Caki2 (cell line): ENCODE measurements at regions not wholly inside any gene's neighbourhood (a gene's known extent, or its start where the extent isn't known, plus 50 kb on each side); places are given as distances from the start of the nearest gene placed in this dataset.
"Not testable (repeated sequence)": the region's sequence is repeated elsewhere in the genome, so short reads cannot be mapped to it uniquely, and the experiment has no call there.

ENCODE experiments used
- DNase-seq: peaks from one replicate; pipeline ENCODE4 v3.0.0-alpha.2; 2015; ENCODE audit warnings: low read depth
- in situ Hi-C: cut with HindIII; loops from 2 replicates; pipeline ENCODE4 v1.10.0; 2016; ENCODE audit warnings: low sequenced_read_pairs, low pct_unique_long_range_greater_than_20kb, mixed read lengths

DNA sequence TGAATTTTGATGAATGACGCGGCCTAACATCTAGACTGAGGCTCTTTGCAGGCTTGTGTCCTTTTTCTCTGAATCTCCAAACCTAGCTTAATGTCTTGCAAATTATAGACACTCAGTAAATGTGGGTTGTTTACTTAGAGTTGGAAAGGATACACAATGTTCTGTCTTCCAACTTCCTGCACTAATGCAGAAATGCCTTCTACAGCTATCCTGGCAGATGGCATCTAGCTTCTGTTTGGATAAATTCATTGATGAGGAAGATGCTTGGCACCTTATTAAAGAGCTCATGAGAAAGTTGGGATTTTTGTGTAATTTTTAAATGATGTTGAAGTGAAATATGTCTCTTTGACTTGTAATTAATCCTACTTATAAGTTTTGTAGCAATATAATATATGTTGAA, 1822.2 kb downstream of the MAT2B start:
- in situ Hi-C loops = no loop called here
- DNase-seq = no peak

- in situ Hi-C loops = no loop called here
- no peak for DNase-seq
These were observed 1823.4 kb downstream of the MAT2B start for GRCh38 chr5:165328846-165329245.

- no peak for DNase-seq
These were observed 1828.2 kb downstream of the MAT2B start for GRCh38 chr5:165333623-165334022.

DNA sequence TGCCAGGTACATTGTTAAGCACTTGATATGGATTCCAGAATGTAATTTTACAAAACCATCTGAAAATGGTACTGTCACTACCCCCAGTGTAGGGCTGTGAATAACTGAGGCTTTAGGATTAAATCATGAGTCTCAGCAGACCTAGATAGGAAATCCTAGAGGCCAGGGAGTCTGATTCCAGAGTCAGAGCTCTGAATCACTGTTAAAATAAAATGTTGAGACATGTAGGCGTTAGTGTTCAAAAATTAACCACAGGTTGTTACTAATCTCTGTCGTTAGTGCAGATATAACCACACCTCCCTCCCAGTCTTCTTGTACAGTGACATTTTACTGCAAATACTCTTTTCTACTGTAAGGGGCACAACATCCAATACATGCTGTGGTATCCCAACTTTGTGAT, 1828.8 kb downstream of the MAT2B start:
- DNase-seq = peak; percentile 62
- in situ Hi-C loops = no loop called here

More at GRCh38 chr5:165333623-165334022, 1828.2 kb downstream of the MAT2B start:
- in situ Hi-C loops = no loop called here

- in situ Hi-C loops = no loop called here
- DNase-seq = no peak
These were observed 1844.3 kb downstream of the MAT2B start for GRCh38 chr5:165349735-165350134.

- in situ Hi-C loops = no loop called here
These were observed 1845.9 kb downstream of the MAT2B start for GRCh38 chr5:165351342-165351741.

GRCh38 chr5:165360366-165360765, 1854.9 kb downstream of the MAT2B start:
- in situ Hi-C loops = no loop called here

More at GRCh38 chr5:165351342-165351741, 1845.9 kb downstream of the MAT2B start:
- no peak for DNase-seq

DNA sequence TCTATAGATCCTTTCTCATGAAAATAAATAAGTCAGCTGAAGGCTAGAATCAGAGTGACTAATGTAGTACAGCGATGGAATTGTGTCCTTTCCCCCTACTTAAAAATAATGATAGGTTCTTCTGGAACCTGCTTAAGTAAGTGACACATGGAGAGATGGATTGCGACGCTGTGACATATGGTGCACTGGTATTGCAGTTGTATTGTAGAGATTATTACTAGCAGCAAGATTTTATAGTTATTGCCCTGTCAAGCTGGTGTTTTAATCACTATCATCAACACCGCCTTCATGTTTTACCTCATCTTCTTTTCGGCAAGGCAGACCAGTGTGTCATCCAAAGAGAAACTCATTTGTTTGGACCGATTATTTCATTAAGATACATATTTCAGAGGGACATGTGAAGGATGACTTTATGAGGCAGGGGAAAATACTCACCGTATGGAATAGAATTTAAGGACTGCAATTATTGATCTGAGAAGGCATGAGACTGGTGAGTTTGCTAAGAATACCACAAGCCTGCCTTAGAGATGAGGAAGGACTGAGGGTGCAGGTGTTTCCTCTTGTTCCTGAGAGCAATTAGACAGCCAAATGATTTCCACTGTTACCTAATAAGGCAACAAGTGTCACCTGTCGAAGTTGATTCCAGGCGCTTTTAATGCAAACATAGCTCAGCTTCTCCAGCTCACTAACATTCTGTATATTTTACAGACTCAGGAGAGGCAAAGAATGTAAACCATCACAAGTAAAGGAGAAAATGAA, 1855.5 kb downstream of the MAT2B start:
- in situ Hi-C loops = no loop called here

More at GRCh38 chr5:165360366-165360765, 1854.9 kb downstream of the MAT2B start:
- no peak for DNase-seq

DNA sequence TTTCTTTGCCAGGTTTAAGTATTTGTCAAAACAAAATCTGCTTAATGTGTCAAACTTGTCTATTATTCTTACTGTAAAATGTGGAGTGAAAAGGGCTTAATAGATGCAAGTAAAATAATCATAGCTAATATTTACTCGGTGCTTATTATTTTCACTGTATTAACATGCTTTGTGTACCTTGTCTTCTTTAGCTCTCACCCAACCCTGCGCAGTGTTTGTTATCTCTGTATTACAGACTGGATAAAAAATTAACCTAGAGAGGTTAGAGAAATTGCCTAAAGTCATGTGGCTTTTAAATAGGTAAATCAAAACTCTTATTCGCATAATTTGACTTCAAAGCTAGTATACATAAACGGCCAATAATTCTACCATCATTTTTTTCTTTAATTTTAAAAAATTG, 1864.8 kb downstream of the MAT2B start:
- DNase-seq = no peak
- in situ Hi-C loops = no loop called here

More for the DNA sequence above, 1855.5 kb downstream of the MAT2B start:
- no peak for DNase-seq

DNA sequence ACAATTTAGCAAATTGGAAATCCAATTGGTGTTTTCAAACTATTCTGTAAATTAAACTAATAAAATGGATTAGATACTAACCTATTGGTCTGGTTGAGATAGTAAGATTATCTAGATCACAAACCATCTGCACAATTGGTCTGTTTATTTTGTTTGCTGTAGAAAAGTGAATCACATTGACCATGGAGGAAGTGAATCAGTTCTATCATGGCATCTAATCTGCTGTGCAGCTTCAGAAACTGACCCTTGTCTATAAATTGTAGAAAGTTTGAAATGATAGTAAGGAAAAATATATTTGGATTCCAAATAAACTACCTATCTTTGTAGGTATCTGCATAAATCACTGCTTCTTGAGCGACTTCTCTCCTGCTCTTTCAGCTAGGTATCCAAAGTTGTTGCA, 1865.4 kb downstream of the MAT2B start:
- no peak for DNase-seq
- in situ Hi-C loops = no loop called here

DNA sequence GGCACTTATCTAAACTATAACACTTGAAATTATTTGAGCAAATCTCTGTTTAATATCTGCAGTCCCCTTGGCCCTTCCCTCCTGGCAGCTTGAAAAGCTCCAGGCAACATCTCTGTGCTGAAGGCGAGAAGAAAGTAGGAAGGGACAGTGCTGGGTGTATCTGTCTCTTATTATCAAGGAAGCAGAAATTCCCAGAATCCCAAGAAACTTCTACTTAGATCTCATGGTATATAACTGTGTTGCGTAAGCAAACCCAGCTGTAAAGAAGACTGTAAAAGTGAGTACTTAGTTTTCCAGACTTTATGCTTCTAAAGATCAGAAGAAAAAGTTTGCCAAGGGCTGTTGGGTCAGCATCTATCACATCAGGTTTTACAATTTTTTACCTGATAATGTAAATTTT, 1869.8 kb downstream of the MAT2B start:
- in situ Hi-C loops = no loop called here
- DNase-seq = no peak

DNA sequence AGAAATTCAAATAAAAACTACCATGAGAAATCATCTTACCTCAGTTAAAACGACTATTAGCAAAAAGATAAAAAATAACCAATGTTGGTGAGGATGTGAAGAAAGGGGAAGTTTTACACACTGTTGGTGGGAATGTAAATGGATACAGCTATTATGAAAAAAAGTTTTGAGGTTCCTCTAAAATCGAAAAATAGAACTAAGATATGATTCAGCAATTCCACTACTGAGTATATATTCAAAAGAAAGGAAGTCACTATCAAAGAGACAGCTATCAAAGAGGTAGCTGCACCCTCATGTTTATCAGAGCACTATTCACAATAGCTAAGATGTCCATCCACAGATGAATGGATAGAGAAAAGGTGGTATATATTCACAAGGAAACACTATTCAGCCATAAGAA, 1888.4 kb downstream of the MAT2B start:
- DNase-seq = no peak
- in situ Hi-C loops = no loop called here

GRCh38 chr5:165397516-165397915, 1892.1 kb downstream of the MAT2B start:
- in situ Hi-C loops = no loop called here
- DNase-seq = no peak

DNA sequence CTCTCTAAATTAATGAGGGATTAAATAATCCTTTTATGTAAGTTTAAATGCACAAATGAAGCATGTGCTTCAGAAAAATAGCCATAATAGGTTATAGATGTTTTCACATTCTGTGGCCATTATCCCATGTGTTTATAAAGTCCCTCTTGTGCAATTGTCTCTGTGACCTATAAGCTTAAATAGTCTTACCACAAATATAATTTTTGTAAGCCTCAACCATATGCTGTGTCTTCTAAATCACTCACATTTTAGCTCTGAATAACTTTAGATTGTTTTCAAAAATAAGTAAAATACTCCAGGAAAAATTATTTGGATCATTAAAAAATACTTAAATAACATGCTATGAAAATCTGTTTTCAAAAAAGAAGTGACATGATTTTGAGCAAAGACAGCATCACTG, 1894.7 kb downstream of the MAT2B start:
- DNase-seq = no peak
- in situ Hi-C loops = no loop called here

- in situ Hi-C loops = no loop called here
- DNase-seq = no peak
These were observed 1899.5 kb downstream of the MAT2B start for GRCh38 chr5:165404917-165405316.

DNA sequence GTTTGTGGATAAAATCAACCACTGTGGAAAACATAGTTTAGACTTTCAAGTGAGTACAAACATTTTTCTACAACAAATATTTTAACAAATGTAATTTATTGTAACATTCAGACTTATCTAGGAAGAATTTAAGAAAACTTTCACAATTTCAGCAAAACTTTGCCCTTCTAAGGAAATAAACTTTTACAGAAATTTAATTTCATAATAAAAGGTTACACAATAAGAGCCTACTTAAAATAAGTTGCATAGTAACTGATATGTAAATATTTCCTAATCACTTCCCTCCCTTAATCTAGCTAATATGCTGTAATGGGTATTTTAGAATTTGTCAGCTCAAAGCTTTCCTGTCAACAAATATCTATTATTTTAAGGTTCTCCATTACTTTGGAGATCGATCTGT, 1899.9 kb downstream of the MAT2B start:
- no peak for DNase-seq
- in situ Hi-C loops = no loop called here

DNA sequence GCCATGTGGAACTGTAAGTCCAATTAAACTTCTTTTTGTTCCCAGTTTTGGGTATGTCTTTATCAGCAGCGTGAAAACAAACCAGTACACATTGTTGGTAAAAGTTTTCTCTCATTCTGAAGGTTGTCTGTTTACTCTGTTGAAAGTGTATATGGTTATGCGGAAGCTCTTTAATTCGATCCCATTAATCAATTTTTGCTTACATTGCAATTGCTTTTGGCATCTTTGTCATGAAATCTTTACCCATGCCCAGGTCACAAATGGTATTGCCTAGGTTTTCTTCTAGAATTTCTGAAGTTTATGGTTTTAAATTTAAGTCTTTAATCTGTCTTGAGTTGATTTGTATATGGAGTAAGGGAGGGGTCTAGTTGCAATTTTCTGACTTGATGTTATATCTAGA, 1901.9 kb downstream of the MAT2B start:
- in situ Hi-C loops = no loop called here
- no peak for DNase-seq

- in situ Hi-C loops = no loop called here
- DNase-seq = no peak
These were observed 1905.1 kb downstream of the MAT2B start for GRCh38 chr5:165410476-165410875.

DNA sequence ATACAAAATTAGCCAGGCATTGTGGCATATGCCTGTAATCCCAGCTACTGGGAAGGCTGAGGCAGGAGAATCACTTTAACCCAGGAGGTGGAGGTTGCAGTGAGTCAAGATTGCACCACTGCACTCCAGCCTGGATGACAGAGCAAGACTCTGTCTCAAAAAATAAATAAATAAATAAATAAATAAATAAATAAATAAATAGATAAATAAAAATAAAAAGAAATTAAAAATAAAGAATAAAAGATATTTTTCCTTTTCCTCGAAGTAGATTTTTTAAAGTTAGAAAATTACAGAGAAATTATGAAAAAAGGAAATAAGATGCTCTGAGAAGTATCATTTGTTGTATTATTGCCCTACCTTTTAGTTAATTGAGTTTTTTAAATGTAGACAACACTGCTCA, 1906.1 kb downstream of the MAT2B start:
- DNase-seq, in situ Hi-C loops: not testable (repeated sequence)

DNA sequence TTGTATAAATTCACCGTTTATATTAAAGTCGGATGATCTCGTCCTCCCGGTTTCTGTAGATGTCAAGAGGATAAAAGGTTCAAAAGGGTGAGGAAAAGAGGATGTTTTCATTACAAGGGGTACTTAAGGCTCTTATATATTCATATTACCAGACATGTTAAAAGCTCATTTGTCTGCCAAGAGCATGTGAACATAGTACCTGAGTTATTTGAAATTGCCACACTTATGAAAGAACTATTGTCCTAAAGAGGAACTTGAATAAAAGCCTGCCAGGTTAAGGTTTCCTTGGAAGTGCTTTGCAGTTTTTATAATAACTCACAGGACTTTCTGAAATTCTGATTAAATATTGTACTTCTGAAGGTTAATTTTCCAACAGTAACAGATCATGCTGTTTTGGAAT, 1915.1 kb downstream of the MAT2B start:
- DNase-seq = no peak
- in situ Hi-C loops = no loop called here
